ENCODE measurements at regions not wholly inside any gene's neighbourhood (a gene's known extent, or its start where the extent isn't known, plus 50 kb on each side); places are given as distances from the start of the nearest gene placed in this dataset.
A peak's percentile ranks its signal among the peaks of the same experiment; 100 is the strongest.
"Not testable (repeated sequence)": the region's sequence is repeated elsewhere in the genome, so short reads cannot be mapped to it uniquely, and the experiment has no call there.

DNA sequence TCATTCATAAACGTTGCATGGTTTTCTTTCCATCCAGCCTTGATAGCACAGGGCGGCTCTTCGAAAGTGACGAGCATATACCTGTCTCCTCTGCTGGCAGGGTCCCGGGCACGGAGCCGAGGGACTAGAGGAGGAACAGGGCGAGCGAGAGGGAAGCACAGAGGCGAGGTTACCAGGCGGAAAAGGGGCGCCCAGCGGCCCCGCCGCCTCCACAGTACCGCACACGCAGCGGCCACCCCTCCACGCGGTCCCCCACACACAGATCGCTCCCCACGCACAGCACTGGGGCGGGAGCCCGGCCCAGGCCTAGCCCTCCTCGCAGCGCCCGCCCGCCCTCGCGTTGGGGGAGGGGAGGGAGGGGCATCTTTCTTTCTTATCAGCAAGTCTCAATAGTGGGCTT is 296.6 kb upstream of the DAB2 start:
- no peak for DNase-seq

DNA sequence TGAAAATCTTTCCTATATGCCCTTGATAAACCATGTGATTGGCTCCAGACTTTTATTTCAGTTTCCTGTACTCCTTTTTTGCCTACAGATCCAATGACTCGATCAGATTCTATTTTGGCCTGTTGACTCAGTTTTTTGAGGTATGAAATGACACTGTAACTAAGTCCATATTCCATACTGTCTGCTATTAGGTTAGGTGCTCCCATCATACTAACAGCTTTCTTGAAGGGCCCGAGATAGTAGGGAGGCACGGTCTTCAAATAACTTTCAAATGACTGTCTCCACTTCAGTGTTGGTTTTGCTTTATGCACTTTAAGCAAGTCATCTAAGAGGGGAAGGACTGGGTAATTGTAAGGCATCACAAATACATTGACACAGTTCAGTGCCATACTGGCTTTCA is 295.4 kb upstream of the DAB2 start:
- no peak for DNase-seq

DNA sequence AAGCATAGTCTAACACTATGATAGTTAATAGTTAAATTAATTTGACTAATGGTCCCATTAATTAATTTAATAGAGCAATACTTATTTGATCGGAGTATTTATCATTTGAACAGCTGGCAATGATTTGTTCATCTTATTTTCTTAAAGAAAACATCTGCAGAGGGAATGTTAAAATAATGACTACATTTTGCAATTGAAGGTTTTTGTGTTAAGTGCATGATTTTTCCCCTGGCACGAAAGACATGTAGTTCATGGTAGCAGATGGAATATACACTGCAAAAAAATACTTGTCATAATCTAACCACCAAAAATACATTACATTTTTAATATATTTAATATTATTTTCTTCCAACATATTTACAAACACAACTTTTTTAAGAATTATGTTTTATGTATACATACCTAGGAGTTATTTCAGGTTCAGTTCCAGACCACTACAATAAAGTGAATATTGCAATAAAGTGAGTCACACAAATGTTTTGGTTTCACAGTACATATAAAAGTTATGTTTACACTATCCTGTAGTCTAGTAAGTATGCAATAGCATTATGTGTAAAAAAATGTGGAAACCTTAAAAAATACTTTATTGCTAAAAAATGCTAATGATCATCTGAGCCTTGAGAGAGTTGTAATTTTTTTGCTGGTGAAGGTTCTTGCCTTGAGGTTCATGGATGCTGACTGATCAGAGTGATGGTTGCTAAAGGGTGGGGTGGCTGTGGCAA is 292.6 kb upstream of the DAB2 start:
- no peak for DNase-seq

DNA sequence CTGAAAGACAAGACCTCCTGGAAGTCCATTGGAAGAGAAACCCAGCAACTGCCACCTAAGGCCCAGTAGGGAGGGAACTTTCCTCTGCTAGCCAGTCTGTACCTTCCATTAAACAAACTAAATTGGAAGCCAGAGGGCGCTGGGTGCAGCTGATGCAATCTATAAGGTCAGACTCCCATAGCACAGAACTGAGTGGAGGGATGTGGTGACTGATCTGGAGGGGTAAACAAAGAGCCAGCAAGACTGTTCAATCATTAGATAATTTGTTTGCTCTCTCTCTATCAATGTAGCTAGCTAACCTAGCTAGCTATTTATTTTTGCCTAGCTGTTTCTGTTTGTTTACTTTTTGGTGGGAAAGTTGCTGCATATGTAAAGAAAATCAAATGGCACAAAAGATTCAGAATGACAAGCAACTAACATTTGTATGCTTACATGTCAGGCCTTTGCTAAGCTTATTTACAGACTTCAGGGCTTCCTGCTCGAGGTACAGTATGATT is 291.8 kb upstream of the DAB2 start:
- peak; percentile 35 for DNase-seq

- peak; percentile 52 for DNase-seq
These were observed 289.4 kb upstream of the DAB2 start for GRCh38 chr5:39714036-39714698.

DNA sequence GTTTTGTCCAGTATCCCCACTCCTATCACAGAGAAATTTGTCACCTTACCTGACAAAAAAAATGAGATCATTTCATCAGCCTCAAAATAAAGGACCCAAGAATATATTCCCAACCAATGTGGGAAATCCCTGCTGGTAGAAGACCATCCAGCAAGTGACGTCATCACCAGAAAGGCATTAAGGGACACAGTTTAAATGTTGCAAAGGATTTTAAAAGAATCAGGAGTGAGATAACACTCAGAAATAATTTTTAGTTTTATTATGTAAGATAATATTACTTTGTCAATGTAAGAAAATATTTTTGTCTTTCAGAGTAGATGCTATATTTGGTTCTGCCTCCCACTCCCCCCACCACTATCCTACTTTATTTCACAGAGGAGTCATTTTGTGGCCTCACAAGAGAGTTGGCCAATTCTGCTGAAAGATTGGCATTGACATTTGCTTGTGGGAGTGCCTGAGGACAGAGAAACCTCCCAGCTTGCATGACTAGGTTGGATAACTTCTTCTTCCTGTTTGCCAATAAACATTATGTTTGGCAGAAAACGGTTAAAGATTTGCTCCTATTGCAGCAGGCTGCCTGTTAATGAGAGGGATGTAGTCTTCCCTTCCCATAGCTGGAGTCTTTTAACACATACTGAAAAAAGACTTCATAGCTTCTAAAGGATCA is 288.6 kb upstream of the DAB2 start:
- DNase-seq = no peak

DNA sequence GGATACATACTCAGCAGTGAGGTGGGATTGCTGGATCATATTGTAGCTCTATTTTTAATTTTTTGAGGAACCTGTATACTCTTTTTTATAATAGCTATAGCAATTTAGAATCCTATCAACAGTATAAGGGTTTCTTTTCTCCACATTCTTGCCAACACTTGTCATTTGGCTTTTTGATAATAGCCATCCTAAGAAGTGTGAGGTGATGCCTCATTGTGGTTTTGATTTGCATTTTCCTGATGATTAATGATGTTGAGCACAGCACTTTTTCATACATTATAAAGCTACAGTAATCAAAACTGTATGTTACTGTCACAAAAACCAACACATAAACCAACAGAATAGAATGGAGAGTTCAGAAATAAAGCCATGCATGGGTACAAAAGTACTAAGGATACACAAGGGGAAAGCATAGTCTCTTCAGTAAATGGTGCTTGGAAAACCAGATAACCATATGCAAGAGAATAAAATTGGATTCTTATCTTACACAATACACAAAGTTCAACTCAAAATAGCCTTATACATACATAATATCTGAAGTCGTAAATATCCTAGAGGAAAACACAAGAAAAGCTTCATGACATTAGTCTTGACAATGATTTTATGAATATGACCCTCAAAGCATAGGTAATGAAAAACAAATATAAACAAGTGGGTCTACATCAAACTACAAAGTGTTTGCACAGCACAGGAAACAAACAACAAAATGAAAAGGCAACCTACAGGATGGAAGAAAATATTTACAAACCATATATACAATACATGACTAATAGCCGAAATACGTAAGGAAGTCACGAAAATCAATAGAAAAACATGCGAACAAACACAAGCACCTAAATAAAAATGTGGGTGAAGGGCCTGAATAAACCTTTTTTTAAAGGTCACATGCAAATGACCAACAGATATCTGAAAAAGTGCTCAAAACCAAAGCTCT is 287.8 kb upstream of the DAB2 start:
- DNase-seq = no peak

DNA sequence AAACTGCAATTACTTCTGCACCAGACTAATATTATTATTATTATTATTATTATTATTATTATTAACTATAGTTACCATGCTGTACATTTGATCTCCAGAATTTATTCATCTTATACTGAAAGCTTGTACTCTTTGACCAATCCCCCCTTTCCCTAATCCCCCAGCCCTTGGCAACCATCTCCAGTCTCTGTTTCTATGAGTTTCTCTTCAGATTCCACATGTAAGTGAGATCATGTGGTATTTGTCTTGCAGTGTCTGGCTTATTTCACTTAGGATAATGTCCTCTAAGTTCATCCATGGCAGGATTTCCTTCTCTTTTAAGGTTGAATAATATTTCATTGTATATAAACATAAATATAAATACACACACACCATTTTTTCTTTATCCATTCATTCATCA is 287.0 kb upstream of the DAB2 start:
- no peak for DNase-seq

DNA sequence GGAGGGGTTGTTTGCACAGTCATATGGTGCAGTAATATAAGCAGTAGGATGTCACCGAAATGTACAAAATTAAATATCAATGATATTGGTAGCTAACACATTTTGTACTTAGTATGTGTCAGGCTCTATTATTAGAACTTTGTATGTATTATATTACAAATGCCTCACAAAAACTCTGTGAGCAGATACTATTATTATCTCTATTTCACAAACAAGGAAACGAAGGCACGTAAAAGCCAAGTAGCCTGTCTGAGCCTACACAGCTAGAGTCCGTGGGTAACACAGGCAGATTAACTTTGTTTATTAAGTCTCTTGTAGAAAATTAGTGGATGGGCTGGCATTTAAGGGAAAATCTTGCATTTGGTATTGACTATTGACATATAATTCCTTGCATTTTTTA is 284.3 kb upstream of the DAB2 start:
- DNase-seq = no peak

GRCh38 chr5:39702928-39703327 is 278.1 kb upstream of the DAB2 start:
- no peak for DNase-seq

GRCh38 chr5:39700523-39700922 is 275.7 kb upstream of the DAB2 start:
- no peak for DNase-seq

- no peak for DNase-seq
These were observed 274.2 kb upstream of the DAB2 start for GRCh38 chr5:39698838-39699560.

DNA sequence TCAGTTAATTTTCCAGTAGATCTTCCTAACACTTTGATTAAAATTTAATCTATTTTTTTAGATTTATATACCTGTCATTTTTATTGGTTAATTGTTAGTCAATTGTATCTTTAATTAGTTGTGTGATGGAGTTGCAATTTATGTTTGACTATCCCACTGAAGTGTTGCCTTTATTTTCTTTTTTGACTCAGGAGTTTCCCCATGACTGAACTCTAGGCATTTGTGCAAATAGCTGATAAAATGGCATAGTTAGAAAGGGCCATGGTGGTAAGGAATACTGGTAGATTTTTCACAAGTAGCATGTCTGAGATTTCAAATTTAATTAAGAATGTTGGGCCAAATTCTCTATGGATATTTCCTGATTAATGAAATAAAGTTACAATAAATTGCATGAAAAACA is 273.1 kb upstream of the DAB2 start:
- DNase-seq = no peak

GRCh38 chr5:39696672-39697398 is 272.1 kb upstream of the DAB2 start:
- no peak for DNase-seq

- DNase-seq = no peak
These were observed 267.2 kb upstream of the DAB2 start for GRCh38 chr5:39691993-39692392.

DNA sequence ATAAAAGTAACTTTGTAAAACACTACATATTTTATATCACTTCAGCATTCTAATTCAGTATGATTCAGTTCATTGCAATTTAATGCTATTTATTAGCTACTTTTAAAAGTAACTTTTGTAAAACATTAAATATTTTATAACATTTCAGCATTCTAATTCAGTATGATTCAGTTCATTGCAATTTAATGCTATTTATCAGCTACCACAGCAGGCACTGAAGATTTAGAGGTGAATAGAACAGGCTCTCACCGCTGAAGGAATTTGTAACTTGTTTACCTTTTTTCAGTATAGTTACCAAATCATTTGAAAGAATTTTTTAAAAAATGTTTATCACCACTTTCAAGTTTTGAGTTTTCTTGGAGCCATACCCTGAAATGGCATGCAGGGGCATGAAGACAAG is 266.4 kb upstream of the DAB2 start:
- DNase-seq = no peak

- no peak for DNase-seq
These were observed 265.1 kb upstream of the DAB2 start for GRCh38 chr5:39689919-39690318.

GRCh38 chr5:39687924-39688323 is 263.1 kb upstream of the DAB2 start:
- DNase-seq = not testable (repeated sequence)

DNA sequence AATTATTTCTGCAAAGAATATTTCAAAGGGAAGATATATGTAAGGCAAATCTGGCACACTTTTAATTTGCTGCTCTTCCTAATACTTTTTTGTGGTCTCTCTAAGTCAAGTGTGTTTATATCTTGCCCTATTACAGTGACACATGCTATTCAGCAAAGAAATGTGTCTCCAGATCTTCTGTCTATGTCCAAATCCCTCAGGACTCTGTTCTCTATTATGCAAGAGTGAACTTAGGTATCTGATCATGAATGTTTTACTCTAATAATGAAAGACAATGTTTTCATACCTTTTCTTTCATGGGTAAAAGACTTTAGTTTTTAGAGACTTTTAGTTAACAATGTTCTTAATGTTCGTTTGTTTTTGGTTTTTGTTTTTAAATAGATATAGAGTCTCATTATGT is 255.4 kb upstream of the DAB2 start:
- no peak for DNase-seq

GRCh38 chr5:39678534-39678933 is 253.8 kb upstream of the DAB2 start:
- DNase-seq = no peak

DNA sequence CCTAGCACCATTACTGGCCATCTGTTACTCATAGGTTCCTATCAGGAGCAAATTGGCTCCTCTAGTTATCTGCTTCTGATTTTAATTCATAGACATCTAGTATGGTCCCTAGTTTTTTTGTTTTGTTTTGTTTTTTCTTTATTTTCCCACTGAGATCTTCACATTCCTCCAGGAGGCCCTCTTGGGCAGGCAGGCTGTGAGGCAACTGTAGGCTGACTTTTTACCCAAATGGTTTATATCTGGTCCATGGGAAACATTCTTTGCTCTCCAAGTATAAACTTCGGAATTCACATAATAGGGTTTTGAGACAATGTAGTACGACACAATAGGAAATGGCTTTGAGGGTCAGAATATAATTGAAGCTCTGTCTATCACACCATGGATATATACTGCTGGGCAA is 250.9 kb upstream of the DAB2 start:
- no peak for DNase-seq
